GM10266 (cell line): ENCODE measurements at regions not wholly inside any gene's neighbourhood (a gene's known extent, or its start where the extent isn't known, plus 50 kb on each side); places are given as distances from the start of the nearest gene placed in this dataset.

Experiments
- DNase-seq: peaks from one replicate; pipeline ENCODE4 v3.0.0; 2012; ENCODE audit errors: extremely low spot score
- CTCF ChIP-seq: IDR thresholded peaks from 2 replicates; pipeline ENCODE4 v1.5.1; 2012; ENCODE audit warnings: mild to moderate bottlenecking, low read depth; ENCODE audit not compliant: control insufficient read depth, insufficient read depth; ENCODE audit errors: missing control alignments

GRCh38 chr3:194738254-194739093 lies 52.8 kb downstream of the FAM43A start:
- no peak for TF ChIP-seq CTCF
- no peak for DNase-seq

GRCh38 chr3:194739498-194740284 lies 54.0 kb downstream of the FAM43A start:
- DNase-seq: no peak
- TF ChIP-seq CTCF: no peak

- no peak for DNase-seq
- no peak for TF ChIP-seq CTCF
Observed at GRCh38 chr3:194740859-194741491, 55.3 kb downstream of the FAM43A start.

- DNase-seq: no peak
- TF ChIP-seq CTCF: no peak
Observed at GRCh38 chr3:194741916-194742315, 56.2 kb downstream of the FAM43A start.

- no peak for TF ChIP-seq CTCF
- no peak for DNase-seq
Observed at GRCh38 chr3:194744826-194745225, 59.1 kb downstream of the FAM43A start.

- TF ChIP-seq CTCF: no peak
- no peak for DNase-seq
Observed at GRCh38 chr3:194745422-194746184, 59.9 kb downstream of the FAM43A start.
